ENCODE measurements at regions not wholly inside any gene's neighbourhood (a gene's known extent, or its start where the extent isn't known, plus 50 kb on each side); places are given as distances from the start of the nearest gene placed in this dataset.

- Histone ChIP-seq H3K27ac (ENCODE audit: low read depth, low read length) (no peak overlapping the region), H3K27me3 (ENCODE audit: control insufficient read depth, insufficient read depth, low read length, poor library complexity, severe bottlenecking) (no peaks in the 10 kb centered on the region), H3K4me1 (ENCODE audit: control insufficient read depth, insufficient read depth, low read length) (no peaks in the 10 kb centered on the region), H3K9ac (ENCODE audit: extremely low read depth, low read length, poor library complexity, severe bottlenecking) (no peak overlapping the region), H3K36me3 (ENCODE audit: control insufficient read depth, insufficient read depth, low read length) (no peaks in the 10 kb centered on the region), H3K9me3 (ENCODE audit: control insufficient read depth, low read length) (no peaks in the 10 kb centered on the region), H3K4me3 (ENCODE audit: low read length) (no peak overlapping the region)
- Mint-ChIP-seq H3K36me3 (ENCODE audit: low read depth) (no peaks in the 10 kb centered on the region), H3K4me3 (no peak overlapping the region), H3K27me3 (ENCODE audit: insufficient read depth) (peaks cover 2% of the 10 kb centered on the region), H3K27ac (no peak overlapping the region), H3K9me3 (peaks cover 3% of the 10 kb centered on the region), H3K4me1 (peaks cover 6% of the 10 kb centered on the region)
- no peak for DNase-seq
- WGBS, 2 experiments (ENCODE audit: insufficient coverage in 1 of 2, insufficient read length in 1 of 2) = 92 to 100% methylated on average over 2 to 5 of the region's 5 CpGs
- no peak for TF ChIP-seq CTCF (conservative IDR thresholded peaks at IDR 0.05)
Observed at GRCh38 chr5:14090755-14091154, 52.4 kb upstream of the TRIO start.

- Histone ChIP-seq H3K9ac (ENCODE audit: extremely low read depth, low read length, poor library complexity, severe bottlenecking) (no peak overlapping the region), H3K27ac (ENCODE audit: low read depth, low read length) (no peak overlapping the region), H3K4me1 (ENCODE audit: control insufficient read depth, insufficient read depth, low read length) (no peaks in the 10 kb centered on the region), H3K36me3 (ENCODE audit: control insufficient read depth, insufficient read depth, low read length) (no peaks in the 10 kb centered on the region), H3K4me3 (ENCODE audit: low read length) (no peak overlapping the region), H3K9me3 (ENCODE audit: control insufficient read depth, low read length) (no peaks in the 10 kb centered on the region), H3K27me3 (ENCODE audit: control insufficient read depth, insufficient read depth, low read length, poor library complexity, severe bottlenecking) (no peaks in the 10 kb centered on the region)
- Mint-ChIP-seq H3K4me3 (no peak overlapping the region), H3K36me3 (ENCODE audit: low read depth) (no peaks in the 10 kb centered on the region), H3K27ac (no peak overlapping the region), H3K9me3 (peaks cover 3% of the 10 kb centered on the region), H3K4me1 (peaks cover 6% of the 10 kb centered on the region), H3K27me3 (ENCODE audit: insufficient read depth) (peaks cover 2% of the 10 kb centered on the region)
- DNase-seq = no peak
- WGBS, 2 experiments (ENCODE audit: insufficient coverage in 1 of 2, insufficient read length in 1 of 2) = 83 to 92% methylated on average over 2 of the region's 2 CpGs
- TF ChIP-seq CTCF (conservative IDR thresholded peaks at IDR 0.05) = no peak
Observed at GRCh38 chr5:14090290-14090689, 52.9 kb upstream of the TRIO start.

GRCh38 chr5:14089198-14089597 is 53.9 kb upstream of the TRIO start:
- Mint-ChIP-seq H3K4me3 (no peak overlapping the region), H3K4me1 (peaks cover 6% of the 10 kb centered on the region), H3K36me3 (ENCODE audit: low read depth) (no peaks in the 10 kb centered on the region), H3K9me3 (peaks cover 3% of the 10 kb centered on the region), H3K27ac (no peak overlapping the region), H3K27me3 (ENCODE audit: insufficient read depth) (no peaks in the 10 kb centered on the region)
- Histone ChIP-seq H3K27me3 (ENCODE audit: control insufficient read depth, insufficient read depth, low read length, poor library complexity, severe bottlenecking) (no peaks in the 10 kb centered on the region), H3K9ac (ENCODE audit: extremely low read depth, low read length, poor library complexity, severe bottlenecking) (no peak overlapping the region), H3K27ac (ENCODE audit: low read depth, low read length) (no peak overlapping the region), H3K4me3 (ENCODE audit: low read length) (no peak overlapping the region), H3K9me3 (ENCODE audit: control insufficient read depth, low read length) (no peaks in the 10 kb centered on the region), H3K4me1 (ENCODE audit: control insufficient read depth, insufficient read depth, low read length) (no peaks in the 10 kb centered on the region), H3K36me3 (ENCODE audit: control insufficient read depth, insufficient read depth, low read length) (no peaks in the 10 kb centered on the region)
- no peak for DNase-seq
- no peak for TF ChIP-seq CTCF (conservative IDR thresholded peaks at IDR 0.05)
- 89 to 100% methylated on average over 1 to 2 of the region's 2 CpGs for WGBS, 2 experiments (ENCODE audit: insufficient coverage in 1 of 2, insufficient read length in 1 of 2)

All from endodermal cell (in vitro differentiated cells).